ENCODE measurements at regions not wholly inside any gene's neighbourhood (a gene's known extent, or its start where the extent isn't known, plus 50 kb on each side); places are given as distances from the start of the nearest gene placed in this dataset.

- H3K36me3 ChIP-seq: no peaks in the 10 kb centered on the region
- TF ChIP-seq, protein P1, sequence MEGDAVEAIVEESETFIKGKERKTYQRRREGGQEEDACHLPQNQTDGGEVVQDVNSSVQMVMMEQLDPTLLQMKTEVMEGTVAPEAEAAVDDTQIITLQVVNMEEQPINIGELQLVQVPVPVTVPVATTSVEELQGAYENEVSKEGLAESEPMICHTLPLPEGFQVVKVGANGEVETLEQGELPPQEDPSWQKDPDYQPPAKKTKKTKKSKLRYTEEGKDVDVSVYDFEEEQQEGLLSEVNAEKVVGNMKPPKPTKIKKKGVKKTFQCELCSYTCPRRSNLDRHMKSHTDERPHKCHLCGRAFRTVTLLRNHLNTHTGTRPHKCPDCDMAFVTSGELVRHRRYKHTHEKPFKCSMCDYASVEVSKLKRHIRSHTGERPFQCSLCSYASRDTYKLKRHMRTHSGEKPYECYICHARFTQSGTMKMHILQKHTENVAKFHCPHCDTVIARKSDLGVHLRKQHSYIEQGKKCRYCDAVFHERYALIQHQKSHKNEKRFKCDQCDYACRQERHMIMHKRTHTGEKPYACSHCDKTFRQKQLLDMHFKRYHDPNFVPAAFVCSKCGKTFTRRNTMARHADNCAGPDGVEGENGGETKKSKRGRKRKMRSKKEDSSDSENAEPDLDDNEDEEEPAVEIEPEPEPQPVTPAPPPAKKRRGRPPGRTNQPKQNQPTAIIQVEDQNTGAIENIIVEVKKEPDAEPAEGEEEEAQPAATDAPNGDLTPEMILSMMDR (IDR thresholded peaks at IDR 0.05; ENCODE audit: low read depth, low read length): no peak
- H3K4me1 ChIP-seq (ENCODE audit: low read depth): no peaks in the 10 kb centered on the region
- no peak overlapping the region for H3K27ac ChIP-seq
- H3K4me3 ChIP-seq: no peak overlapping the region
- no peaks in the 10 kb centered on the region for H3K9me3 ChIP-seq (ENCODE audit: low read depth)
- H3K27me3 ChIP-seq: no peaks in the 10 kb centered on the region
- no peak for DNase-seq (ENCODE audit: low read depth in 1 of 2, low spot score in 1 of 2)
These were observed 406.9 kb downstream of the TMEM114 start for GRCh38 chr16:8183176-8184099.

- no peaks in the 10 kb centered on the region for H3K4me1 ChIP-seq (ENCODE audit: low read depth)
- H3K27ac ChIP-seq: no peak overlapping the region
- TF ChIP-seq, protein P1 (IDR thresholded peaks at IDR 0.05; ENCODE audit: low read depth, low read length): no peak
- no peaks in the 10 kb centered on the region for H3K9me3 ChIP-seq (ENCODE audit: low read depth)
- no peak overlapping the region for H3K4me3 ChIP-seq
- no peak for DNase-seq (ENCODE audit: low read depth in 1 of 2, low spot score in 1 of 2)
- H3K36me3 ChIP-seq: no peaks in the 10 kb centered on the region
- H3K27me3 ChIP-seq: no peaks in the 10 kb centered on the region
These were observed 407.6 kb downstream of the TMEM114 start for GRCh38 chr16:8182761-8183160.

DNA sequence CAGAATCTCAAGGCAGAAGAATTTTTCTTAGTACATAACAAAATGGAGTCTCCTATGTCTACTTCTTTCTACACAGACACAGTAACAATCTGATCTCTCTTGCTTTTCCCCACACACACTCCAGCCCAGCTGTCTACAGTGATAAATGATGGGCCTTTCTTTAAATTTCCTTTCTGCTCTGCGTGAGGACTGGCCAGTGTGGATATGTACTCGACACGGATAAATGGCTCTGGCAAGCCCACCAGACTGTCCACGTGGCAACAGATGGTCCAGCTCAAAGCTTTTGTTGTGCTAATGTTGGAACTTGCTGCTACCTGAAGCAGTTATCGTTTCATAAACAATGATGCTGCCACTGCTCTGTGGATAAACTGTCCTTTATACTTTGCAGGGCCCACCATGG, 410.7 kb downstream of the TMEM114 start:
- no peaks in the 10 kb centered on the region for H3K4me1 ChIP-seq (ENCODE audit: low read depth)
- TF ChIP-seq, protein P1 (IDR thresholded peaks at IDR 0.05; ENCODE audit: low read depth, low read length): no peak
- no peaks in the 10 kb centered on the region for H3K9me3 ChIP-seq (ENCODE audit: low read depth)
- H3K36me3 ChIP-seq: no peaks in the 10 kb centered on the region
- no peaks in the 10 kb centered on the region for H3K27me3 ChIP-seq
- no peak overlapping the region for H3K4me3 ChIP-seq
- no peak overlapping the region for H3K27ac ChIP-seq
- DNase-seq (ENCODE audit: low read depth in 1 of 2, low spot score in 1 of 2): no peak

DNA sequence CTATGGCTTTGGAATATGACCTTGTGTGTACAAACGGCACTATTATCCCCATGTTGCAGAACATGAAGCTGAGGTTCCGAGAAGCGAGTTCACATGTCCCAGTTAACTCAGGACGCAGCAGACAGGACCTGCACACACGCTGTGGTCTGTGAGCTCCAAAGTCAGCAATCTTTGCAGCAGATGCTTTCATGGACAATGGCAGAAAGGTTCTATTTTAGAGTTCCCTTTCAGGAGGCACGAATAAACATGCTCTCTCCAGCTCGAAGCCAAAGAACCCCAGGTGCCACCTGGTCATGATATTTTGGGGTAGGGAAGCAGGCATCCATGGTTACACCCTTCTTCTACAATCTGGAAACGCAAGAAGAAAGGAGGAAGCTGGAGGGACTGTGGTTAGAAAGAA, 412.0 kb downstream of the TMEM114 start:
- Histone ChIP-seq H3K4me1 (ENCODE audit: low read depth) (no peaks in the 10 kb centered on the region), H3K27me3 (no peaks in the 10 kb centered on the region), H3K27ac (no peak overlapping the region), H3K36me3 (no peaks in the 10 kb centered on the region), H3K9me3 (ENCODE audit: low read depth) (no peaks in the 10 kb centered on the region), H3K4me3 (no peak overlapping the region)
- TF ChIP-seq, protein P1 (IDR thresholded peaks at IDR 0.05; ENCODE audit: low read depth, low read length): no peak
- DNase-seq (ENCODE audit: low read depth in 1 of 2, low spot score in 1 of 2): no peak

- TF ChIP-seq, protein P1 (IDR thresholded peaks at IDR 0.05; ENCODE audit: low read depth, low read length): no peak
- no peaks in the 10 kb centered on the region for H3K9me3 ChIP-seq (ENCODE audit: low read depth)
- no peaks in the 10 kb centered on the region for H3K36me3 ChIP-seq
- H3K4me1 ChIP-seq (ENCODE audit: low read depth): no peaks in the 10 kb centered on the region
- H3K4me3 ChIP-seq: no peak overlapping the region
- no peaks in the 10 kb centered on the region for H3K27me3 ChIP-seq
- H3K27ac ChIP-seq: no peak overlapping the region
- DNase-seq (ENCODE audit: low read depth in 1 of 2, low spot score in 1 of 2): no peak
These were observed 414.9 kb downstream of the TMEM114 start for GRCh38 chr16:8175411-8175810.
